SK-N-SH (cell line): ENCODE measurements at regions not wholly inside any gene's neighbourhood (a gene's known extent, or its start where the extent isn't known, plus 50 kb on each side); places are given as distances from the start of the nearest gene placed in this dataset.

Experiments used
- CTCF ChIA-PET: fragments of 300-600, 350-600 bp; formaldehyde crosslinking; extraction: SDS; loops from one replicate; lab custom pipeline; 2021; lab: Yijun Ruan, JAX
- POLR2A ChIA-PET: fragments of 350-600 bp; sonication (Branson Sonifier 250); formaldehyde crosslinking; extraction: SDS; loops from one replicate; lab custom pipeline; 2020; ENCODE audit warnings: antibody characterized with exemption, inconsistent platforms; lab: Yijun Ruan, JAX
- DNase-seq: peaks from one replicate; pipeline ENCODE4 v3.0.0; 2012
- H2AFZ ChIP-seq: fragments of 200-600 bp; sonication (generic); 2 replicates; pipeline ENCODE4 v1.8.1; 2016; ENCODE audit warnings: antibody characterized with exemption, mild to moderate bottlenecking, low read depth
- H3F3A ChIP-seq: fragments of 200-600 bp; sonication (generic); replicated peaks from 2 replicates; pipeline ENCODE3; 2016; ENCODE audit warnings: antibody characterized with exemption, mild to moderate bottlenecking; ENCODE audit not compliant: insufficient read depth
- H3K27ac ChIP-seq, 2 experiments: fragments of 200-500 bp in 1 of 2; fragments of 200-600 bp in 1 of 2; sonication (Bioruptor generic) in 1 of 2; sonication (generic), shearing (Covaris generic) in 1 of 2; 2 replicates each; pipeline versions ENCODE4 v1.5.1 to v1.6.1; 2014 to 2016; ENCODE audit warnings: low read depth in 2 of 2, inconsistent platforms in 1 of 2, low read length in 1 of 2, mild to moderate bottlenecking in 1 of 2, mixed read lengths in 1 of 2
- H3K27me3 ChIP-seq: fragments of 200-600 bp; sonication (generic), shearing (Covaris generic); 2 replicates; pipeline ENCODE4 v1.6.1; 2016; ENCODE audit warnings: mixed run types; ENCODE audit not compliant: insufficient read depth
- H3K36me3 ChIP-seq, 2 experiments: fragments of 200-500 bp in 1 of 2; fragments of 200-600 bp in 1 of 2; sonication (Bioruptor generic) in 1 of 2; sonication (generic) in 1 of 2; replicated peaks in 1 of 2; 2 replicates each; pipeline versions ENCODE3 to v1.5.1; 2014 to 2016; ENCODE audit warnings: low read length in 1 of 2, mild to moderate bottlenecking in 1 of 2; ENCODE audit not compliant: insufficient read depth in 2 of 2, control insufficient read depth in 1 of 2
- H3K4me1 ChIP-seq, 2 experiments: fragments of 200-500 bp in 1 of 2; fragments of 200-600 bp in 1 of 2; sonication (Bioruptor generic) in 1 of 2; sonication (generic), shearing (Covaris generic) in 1 of 2; 2 replicates each; pipeline versions ENCODE4 v1.5.1 to v1.6.1; 2014 to 2016; ENCODE audit warnings: low read depth in 1 of 2, low read length in 1 of 2, mixed run types in 1 of 2; ENCODE audit not compliant: insufficient read depth in 2 of 2, control insufficient read depth in 1 of 2
- H3K4me2 ChIP-seq: fragments of 200-600 bp; sonication (generic), shearing (Covaris generic); 2 replicates; pipeline ENCODE4 v1.6.1; 2017; ENCODE audit warnings: mixed run types
- H3K4me3 ChIP-seq, 2 experiments: fragments of 200-500 bp in 1 of 2; fragments of 200-600 bp in 1 of 2; sonication (Bioruptor generic) in 1 of 2; sonication (generic), shearing (Covaris generic) in 1 of 2; 2 replicates each; pipeline versions ENCODE4 v1.5.1 to v1.8.1; 2014 to 2016; ENCODE audit warnings: low read depth in 2 of 2, inconsistent platforms in 1 of 2, low read length in 1 of 2, mild to moderate bottlenecking in 1 of 2, mixed read lengths in 1 of 2, moderate library complexity in 1 of 2
- H3K79me2 ChIP-seq: fragments of 200-600 bp; sonication (generic); 2 replicates; pipeline ENCODE4 v1.8.1; 2017; ENCODE audit warnings: mild to moderate bottlenecking; ENCODE audit not compliant: insufficient read depth
- H3K9ac ChIP-seq: fragments of 200-600 bp; sonication (generic); 2 replicates; pipeline ENCODE4 v1.6.1; 2017; ENCODE audit warnings: mixed run types
- H3K9me2 ChIP-seq: fragments of 200-600 bp; sonication (generic); 2 replicates; pipeline ENCODE4 v1.6.1; 2017; ENCODE audit warnings: mixed run types
- H3K9me3 ChIP-seq: fragments of 200-600 bp; sonication (generic); 2 replicates; pipeline ENCODE4 v1.6.1; 2017; ENCODE audit warnings: mixed run types, mild to moderate bottlenecking, moderate library complexity
- H4K20me1 ChIP-seq: fragments of 200-600 bp; sonication (generic); 2 replicates; pipeline ENCODE4 v1.6.1; 2017; ENCODE audit warnings: mild to moderate bottlenecking, mixed run types; ENCODE audit not compliant: insufficient read depth
- CHD2 ChIP-seq: fragments of 150-350 bp; IDR thresholded peaks from 2 replicates; pipeline ENCODE4 v1.6.1; 2018; ENCODE audit warnings: low read length; ENCODE audit not compliant: partially characterized antibody
- ELF1 ChIP-seq: IDR thresholded peaks from 2 replicates; pipeline ENCODE4 v1.4.0; 2012
- EP300 ChIP-seq, 2 experiments: IDR thresholded peaks; 2 replicates each; pipeline versions ENCODE4 v1.4.0 to v1.6.1; 2012; ENCODE audit warnings: borderline replicate concordance in 1 of 2, low read depth in 1 of 2, low read length in 1 of 2
- FOSL2 ChIP-seq: IDR thresholded peaks from 2 replicates; pipeline ENCODE4 v1.4.0; 2012; ENCODE audit warnings: low read depth, mild to moderate bottlenecking, moderate library complexity, borderline replicate concordance
- GABPA ChIP-seq: IDR thresholded peaks from 2 replicates; pipeline ENCODE4 v1.4.0; 2012; ENCODE audit warnings: low read depth, mild to moderate bottlenecking
- GATA2 ChIP-seq: sonication (generic); formaldehyde crosslinking; IDR thresholded peaks from 2 replicates; pipeline ENCODE4 v1.5.0; 2020; ENCODE audit warnings: mild to moderate bottlenecking, missing genetic modification reagents
- JUND ChIP-seq: IDR thresholded peaks from 2 replicates; pipeline ENCODE4 v1.4.0; 2012
- MEF2A ChIP-seq: IDR thresholded peaks from 2 replicates; pipeline ENCODE4 v1.4.0; 2012; ENCODE audit warnings: low read depth, borderline replicate concordance
- NFIC ChIP-seq: IDR thresholded peaks from 2 replicates; pipeline ENCODE4 v1.4.0; 2012; ENCODE audit warnings: borderline replicate concordance
- RAD21 ChIP-seq: IDR thresholded peaks from 2 replicates; pipeline ENCODE4 v1.6.1; 2012; ENCODE audit warnings: mild to moderate bottlenecking, low read length
- RCOR1 ChIP-seq: fragments of 150-350 bp; IDR thresholded peaks from 2 replicates; pipeline ENCODE4 v1.6.1; 2017; ENCODE audit warnings: antibody characterized with exemption, low read length
- RFX5 ChIP-seq: IDR thresholded peaks from 2 replicates; pipeline ENCODE4 v1.6.1; 2012; ENCODE audit warnings: mild to moderate bottlenecking, improper control_type of control experiment, low read length
- RXRA ChIP-seq: IDR thresholded peaks from 2 replicates; pipeline ENCODE4 v1.4.0; 2012; ENCODE audit warnings: low read depth, mild to moderate bottlenecking, borderline replicate concordance
- SMC3 ChIP-seq: IDR thresholded peaks from 2 replicates; pipeline ENCODE4 v1.6.1; 2012; ENCODE audit warnings: low read depth, low read length, improper control_type of control experiment
- TCF12 ChIP-seq: IDR thresholded peaks from 2 replicates; pipeline ENCODE4 v1.4.0; 2012
- YY1 ChIP-seq: IDR thresholded peaks from 2 replicates; pipeline ENCODE4 v1.4.0; 2012; ENCODE audit warnings: low read depth, mild to moderate bottlenecking
- WGBS: methylation state at CpG from one replicate; pipeline ENCODE4 v1.1.6; 2017; ENCODE audit warnings: low lambda C conversion rate; 5-methylcytosine and 5-hydroxymethylcytosine counted together
- TF ChIP-seq, protein P1 (sequence below): fragments of 150-350 bp; IDR thresholded peaks from 2 replicates; pipeline ENCODE4 v1.6.1; 2017; ENCODE audit warnings: antibody characterized with exemption, low read length, low read depth, borderline replicate concordance
- TF ChIP-seq, protein P2 (sequence below): IDR thresholded peaks from 2 replicates; pipeline ENCODE4; 2012
- TF ChIP-seq, protein P3 (sequence below): fragments of 150-350 bp; IDR thresholded peaks from 2 replicates; pipeline ENCODE4 v1.6.1; 2016; ENCODE audit warnings: mild to moderate bottlenecking, low read depth, low read length

DNA sequence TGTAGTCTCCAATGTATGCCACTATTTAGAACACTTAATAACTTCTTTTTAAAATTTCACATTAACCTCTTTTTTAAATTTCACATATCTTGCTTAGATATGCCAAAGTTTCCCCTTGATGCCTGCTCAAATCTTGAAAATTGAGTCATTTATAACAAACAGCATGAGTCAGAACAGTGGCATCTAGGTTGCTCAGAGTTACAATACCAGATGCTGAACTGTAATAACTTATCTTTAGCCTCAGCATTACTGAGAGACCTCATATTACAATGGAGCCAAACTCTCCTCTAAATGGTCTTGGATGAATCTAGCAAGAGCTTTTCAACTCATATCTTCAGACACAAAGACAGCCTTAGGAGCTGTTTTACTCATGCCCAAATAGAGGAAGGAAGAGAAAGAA is 439.3 kb upstream of the ARPP21 start:
- Histone ChIP-seq H3K9ac (no peak overlapping the region), H2AFZ (no peak overlapping the region), H3K4me2 (no peak overlapping the region), H3K9me3 (no peaks in the 10 kb centered on the region), H3K9me2 (peaks cover 3% of the 10 kb centered on the region; the same call in 1 of the 2 replicates), H3K79me2 (no peaks in the 10 kb centered on the region)
- CTCF ChIA-PET = no interaction called here
- TF ChIP-seq, protein P1, sequence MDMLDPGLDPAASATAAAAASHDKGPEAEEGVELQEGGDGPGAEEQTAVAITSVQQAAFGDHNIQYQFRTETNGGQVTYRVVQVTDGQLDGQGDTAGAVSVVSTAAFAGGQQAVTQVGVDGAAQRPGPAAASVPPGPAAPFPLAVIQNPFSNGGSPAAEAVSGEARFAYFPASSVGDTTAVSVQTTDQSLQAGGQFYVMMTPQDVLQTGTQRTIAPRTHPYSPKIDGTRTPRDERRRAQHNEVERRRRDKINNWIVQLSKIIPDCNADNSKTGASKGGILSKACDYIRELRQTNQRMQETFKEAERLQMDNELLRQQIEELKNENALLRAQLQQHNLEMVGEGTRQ = no peak
- TF ChIP-seq YY1 = no peak
- TF ChIP-seq, protein P2, sequence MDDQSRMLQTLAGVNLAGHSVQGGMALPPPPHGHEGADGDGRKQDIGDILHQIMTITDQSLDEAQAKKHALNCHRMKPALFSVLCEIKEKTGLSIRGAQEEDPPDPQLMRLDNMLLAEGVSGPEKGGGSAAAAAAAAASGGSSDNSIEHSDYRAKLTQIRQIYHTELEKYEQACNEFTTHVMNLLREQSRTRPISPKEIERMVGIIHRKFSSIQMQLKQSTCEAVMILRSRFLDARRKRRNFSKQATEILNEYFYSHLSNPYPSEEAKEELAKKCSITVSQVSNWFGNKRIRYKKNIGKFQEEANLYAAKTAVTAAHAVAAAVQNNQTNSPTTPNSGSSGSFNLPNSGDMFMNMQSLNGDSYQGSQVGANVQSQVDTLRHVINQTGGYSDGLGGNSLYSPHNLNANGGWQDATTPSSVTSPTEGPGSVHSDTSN = peak; percentile 37; the same call in 1 of the 2 replicates
- TF ChIP-seq TCF12 = peak; percentile 18; the same call in 1 of the 2 replicates
- TF ChIP-seq JUND = peak; percentile 26
- no peak for TF ChIP-seq GABPA
- TF ChIP-seq ELF1 = no peak
- TF ChIP-seq RCOR1 = no peak
- no peak for TF ChIP-seq NFIC
- no peak for TF ChIP-seq MEF2A
- no peak for TF ChIP-seq CHD2
- peak; percentile 37; the same call in 1 of the 2 replicates for TF ChIP-seq FOSL2
- TF ChIP-seq RAD21 = no peak
- TF ChIP-seq SMC3 = no peak
- TF ChIP-seq, protein P3, sequence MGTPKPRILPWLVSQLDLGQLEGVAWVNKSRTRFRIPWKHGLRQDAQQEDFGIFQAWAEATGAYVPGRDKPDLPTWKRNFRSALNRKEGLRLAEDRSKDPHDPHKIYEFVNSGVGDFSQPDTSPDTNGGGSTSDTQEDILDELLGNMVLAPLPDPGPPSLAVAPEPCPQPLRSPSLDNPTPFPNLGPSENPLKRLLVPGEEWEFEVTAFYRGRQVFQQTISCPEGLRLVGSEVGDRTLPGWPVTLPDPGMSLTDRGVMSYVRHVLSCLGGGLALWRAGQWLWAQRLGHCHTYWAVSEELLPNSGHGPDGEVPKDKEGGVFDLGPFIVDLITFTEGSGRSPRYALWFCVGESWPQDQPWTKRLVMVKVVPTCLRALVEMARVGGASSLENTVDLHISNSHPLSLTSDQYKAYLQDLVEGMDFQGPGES = no peak
- TF ChIP-seq RFX5 = no peak
- TF ChIP-seq, all 33 proteins: peak for 4
- H3F3A ChIP-seq = no peaks in the 10 kb centered on the region
- H3K27ac ChIP-seq = no peak overlapping the region
- DNase-seq = no peak
- H3K4me3 ChIP-seq = no peak overlapping the region
- POLR2A ChIA-PET = no interaction called here
- H3K4me1 ChIP-seq = no peaks in the 10 kb centered on the region
- H4K20me1 ChIP-seq = no peaks in the 10 kb centered on the region
- H3K36me3 ChIP-seq = no peaks in the 10 kb centered on the region
- no peaks in the 10 kb centered on the region for H3K27me3 ChIP-seq

DNA sequence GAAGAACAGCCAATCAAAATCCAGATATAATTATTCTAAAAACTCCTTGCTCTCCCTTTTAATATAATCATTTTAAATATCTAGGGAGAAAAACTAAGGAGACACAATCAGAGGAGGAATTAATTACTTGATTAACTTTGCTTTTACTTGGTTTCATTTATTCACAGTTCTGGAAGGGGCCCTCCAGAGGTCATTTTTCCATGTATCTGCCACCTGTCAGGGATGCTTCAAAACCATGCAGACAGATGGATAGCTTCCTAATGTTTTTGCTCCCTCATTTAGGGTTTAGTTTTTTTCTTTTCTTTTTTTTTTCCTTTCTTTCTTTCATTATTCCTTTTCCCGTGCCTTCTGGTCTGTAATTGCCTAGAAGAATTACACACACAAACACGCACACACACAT is 438.1 kb upstream of the ARPP21 start:
- no peaks in the 10 kb centered on the region for H3K9me3 ChIP-seq
- TF ChIP-seq RXRA = no peak
- no peak for TF ChIP-seq GATA2
- no peak for TF ChIP-seq CHD2
- no peak for TF ChIP-seq EP300 (IDR thresholded peaks at IDR 0.05; ENCODE audit: borderline replicate concordance in 1 of 2, low read depth in 1 of 2, low read length in 1 of 2)
- no peak overlapping the region for H3K4me3 ChIP-seq
- H2AFZ ChIP-seq = no peak overlapping the region
- CTCF ChIA-PET = no interaction called here
- no peak overlapping the region for H3K27ac ChIP-seq
- H3F3A ChIP-seq = no peaks in the 10 kb centered on the region
- peaks cover 3% of the 10 kb centered on the region; the same call in 1 of the 2 replicates for H3K9me2 ChIP-seq
- DNase-seq = no peak
- H3K4me2 ChIP-seq = no peak overlapping the region
- POLR2A ChIA-PET = no interaction called here
- no peaks in the 10 kb centered on the region for H4K20me1 ChIP-seq
- H3K9ac ChIP-seq = no peak overlapping the region
- no peaks in the 10 kb centered on the region for H3K36me3 ChIP-seq
- H3K79me2 ChIP-seq = no peaks in the 10 kb centered on the region
- WGBS = 52% methylated on average over 2 of the region's 2 CpGs
- no peaks in the 10 kb centered on the region for H3K4me1 ChIP-seq
- no peaks in the 10 kb centered on the region for H3K27me3 ChIP-seq
